ENCODE measurements at regions not wholly inside any gene's neighbourhood (a gene's known extent, or its start where the extent isn't known, plus 50 kb on each side); places are given as distances from the start of the nearest gene placed in this dataset.

GRCh38 chr4:58453956-58454355 lies 1343.8 kb upstream of the IGFBP7 start:
- no peak overlapping the region for H3K27ac Mint-ChIP-seq (ENCODE audit: unreplicated experiment)
- no peak overlapping the region for H3K4me3 Mint-ChIP-seq (ENCODE audit: unreplicated experiment)
- no peak for TF ChIP-seq CTCF (IDR thresholded peaks at IDR 0.05)

DNA sequence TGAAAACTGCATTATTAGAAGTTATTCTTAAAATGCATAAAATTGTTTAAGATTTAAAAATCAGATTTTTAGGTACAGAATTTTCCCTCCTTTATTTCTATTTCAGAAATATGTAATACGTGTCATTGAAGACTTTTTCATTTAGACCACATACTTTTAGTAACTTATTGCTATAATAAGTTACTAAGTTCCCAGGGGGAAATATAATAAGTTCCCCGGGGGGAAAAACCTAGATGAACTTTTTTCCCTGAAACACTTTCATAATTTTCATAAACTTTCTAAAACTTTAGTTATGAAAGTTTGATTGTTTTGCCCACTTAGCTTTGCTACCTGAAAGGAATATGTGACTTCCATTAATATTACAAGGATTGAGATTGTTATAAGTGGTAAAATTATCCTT lies 1341.5 kb upstream of the IGFBP7 start:
- peaks cover 4% of the 10 kb centered on the region for H3K27me3 Mint-ChIP-seq (ENCODE audit: unreplicated experiment)
- H3K4me3 Mint-ChIP-seq (ENCODE audit: unreplicated experiment) = no peak overlapping the region
- H3K4me1 Mint-ChIP-seq (ENCODE audit: unreplicated experiment) = no peaks in the 10 kb centered on the region
- no peak for DNase-seq (ENCODE audit: extremely low spot score, unreplicated experiment)
- H3K36me3 Mint-ChIP-seq (ENCODE audit: unreplicated experiment) = no peaks in the 10 kb centered on the region
- no peaks in the 10 kb centered on the region for H3K9me3 Mint-ChIP-seq (ENCODE audit: unreplicated experiment)
- no peak overlapping the region for H3K27ac Mint-ChIP-seq (ENCODE audit: unreplicated experiment)
- TF ChIP-seq CTCF (IDR thresholded peaks at IDR 0.05) = no peak

More at GRCh38 chr4:58453956-58454355, 1343.8 kb upstream of the IGFBP7 start:
- DNase-seq (ENCODE audit: extremely low spot score, unreplicated experiment) = no peak
- H3K27me3 Mint-ChIP-seq (ENCODE audit: unreplicated experiment) = peaks cover 4% of the 10 kb centered on the region
- H3K9me3 Mint-ChIP-seq (ENCODE audit: unreplicated experiment) = no peaks in the 10 kb centered on the region
- no peaks in the 10 kb centered on the region for H3K4me1 Mint-ChIP-seq (ENCODE audit: unreplicated experiment)
- no peaks in the 10 kb centered on the region for H3K36me3 Mint-ChIP-seq (ENCODE audit: unreplicated experiment)

DNA sequence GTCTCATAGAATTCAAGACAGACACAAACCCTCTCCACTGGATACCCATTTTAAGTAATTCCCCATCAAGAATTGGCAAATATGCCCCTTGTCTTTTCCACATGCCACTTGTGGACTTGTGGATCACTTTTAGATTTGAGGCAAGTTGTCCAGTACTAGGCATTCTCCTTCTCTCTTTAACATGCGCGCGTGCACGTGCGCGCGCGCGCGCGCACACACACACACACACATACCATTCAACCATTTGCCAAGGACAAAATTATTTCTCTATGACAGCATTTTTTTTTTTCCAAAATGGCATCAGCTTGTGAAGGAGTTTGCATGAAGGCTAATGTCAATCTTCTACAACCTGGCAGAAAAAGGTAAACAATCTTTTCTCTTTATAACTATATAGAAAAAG lies 1325.7 kb upstream of the IGFBP7 start:
- no peak overlapping the region for H3K27ac Mint-ChIP-seq (ENCODE audit: unreplicated experiment)
- H3K27me3 Mint-ChIP-seq (ENCODE audit: unreplicated experiment) = no peaks in the 10 kb centered on the region
- H3K4me3 Mint-ChIP-seq (ENCODE audit: unreplicated experiment) = no peak overlapping the region
- no peaks in the 10 kb centered on the region for H3K4me1 Mint-ChIP-seq (ENCODE audit: unreplicated experiment)
- H3K36me3 Mint-ChIP-seq (ENCODE audit: unreplicated experiment) = no peaks in the 10 kb centered on the region
- no peak for TF ChIP-seq CTCF (IDR thresholded peaks at IDR 0.05)
- no peak for DNase-seq (ENCODE audit: extremely low spot score, unreplicated experiment)
- H3K9me3 Mint-ChIP-seq (ENCODE audit: unreplicated experiment) = peaks cover 23% of the 10 kb centered on the region

DNA sequence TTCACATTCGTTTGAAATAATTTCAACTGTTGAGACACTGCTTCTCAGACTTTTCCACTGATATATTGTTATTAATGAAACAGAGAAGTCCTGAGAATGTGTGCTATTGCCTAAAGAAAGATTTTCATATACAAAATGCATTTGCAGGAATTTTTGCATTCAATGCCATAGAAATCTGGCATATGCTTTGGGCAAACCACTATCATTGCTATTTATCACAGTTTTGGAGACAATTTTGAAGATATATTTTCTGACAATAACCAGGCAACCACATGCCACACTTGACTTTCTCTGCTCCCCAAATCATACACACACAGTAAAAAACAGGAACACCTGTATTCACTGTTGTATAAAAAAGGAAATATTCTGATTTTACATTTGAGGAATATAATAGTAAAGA lies 1303.7 kb upstream of the IGFBP7 start:
- DNase-seq (ENCODE audit: extremely low spot score, unreplicated experiment) = no peak
- no peaks in the 10 kb centered on the region for H3K9me3 Mint-ChIP-seq (ENCODE audit: unreplicated experiment)
- H3K4me3 Mint-ChIP-seq (ENCODE audit: unreplicated experiment) = no peak overlapping the region
- H3K27ac Mint-ChIP-seq (ENCODE audit: unreplicated experiment) = no peak overlapping the region
- H3K36me3 Mint-ChIP-seq (ENCODE audit: unreplicated experiment) = no peaks in the 10 kb centered on the region
- TF ChIP-seq CTCF (IDR thresholded peaks at IDR 0.05) = no peak
- H3K27me3 Mint-ChIP-seq (ENCODE audit: unreplicated experiment) = no peaks in the 10 kb centered on the region
- H3K4me1 Mint-ChIP-seq (ENCODE audit: unreplicated experiment) = no peaks in the 10 kb centered on the region

GRCh38 chr4:58411904-58412303 lies 1301.7 kb upstream of the IGFBP7 start:
- no peaks in the 10 kb centered on the region for H3K9me3 Mint-ChIP-seq (ENCODE audit: unreplicated experiment)
- H3K4me1 Mint-ChIP-seq (ENCODE audit: unreplicated experiment) = no peaks in the 10 kb centered on the region
- H3K4me3 Mint-ChIP-seq (ENCODE audit: unreplicated experiment) = no peak overlapping the region
- no peak for DNase-seq (ENCODE audit: extremely low spot score, unreplicated experiment)
- TF ChIP-seq CTCF (IDR thresholded peaks at IDR 0.05) = no peak
- no peak overlapping the region for H3K27ac Mint-ChIP-seq (ENCODE audit: unreplicated experiment)
- H3K27me3 Mint-ChIP-seq (ENCODE audit: unreplicated experiment) = no peaks in the 10 kb centered on the region
- no peaks in the 10 kb centered on the region for H3K36me3 Mint-ChIP-seq (ENCODE audit: unreplicated experiment)

Data from osteocyte (in vitro differentiated cells).